Body of pancreas (tissue), 4 donors: ENCODE measurements at regions not wholly inside any gene's neighbourhood (a gene's known extent, or its start where the extent isn't known, plus 50 kb on each side); places are given as distances from the start of the nearest gene placed in this dataset.

Experiments used
- CTCF ChIP-seq, 7 experiments: fragments of 450-650 bp in 4 of 7; fragments of 200-600 bp in 3 of 7; sonication (generic) in 3 of 7; IDR thresholded peaks; one replicate each; pipeline ENCODE4 v1.5.1; 2016 to 2019; ENCODE audit warnings: antibody characterized with exemption in 7 of 7
- POLR2A ChIP-seq, 3 donors: fragments of 450-650 bp; IDR thresholded peaks; one replicate each; pipeline ENCODE4 v1.6.1; 2016; ENCODE audit warnings: antibody characterized with exemption in 3 of 3, mild to moderate bottlenecking in 2 of 3

DNA sequence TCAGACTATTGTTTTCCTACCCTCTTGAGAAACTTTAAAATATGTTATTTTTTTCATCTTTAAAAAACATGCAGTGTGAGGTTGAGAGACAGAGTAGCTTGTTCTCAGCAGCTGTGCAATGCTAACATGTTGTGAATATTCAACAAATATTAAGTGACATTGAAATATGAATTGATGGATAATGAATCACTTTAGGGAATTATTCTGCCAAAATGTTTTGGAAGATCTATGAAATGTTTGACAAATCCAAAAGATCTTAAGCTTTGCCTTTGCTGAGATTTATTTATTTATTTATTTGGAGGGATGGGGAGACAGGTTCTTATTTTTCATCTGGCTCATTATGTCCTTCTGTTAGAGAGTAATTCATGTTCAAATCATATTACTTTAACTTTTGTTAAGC is 680.1 kb upstream of the CXADR start:
- TF ChIP-seq CTCF (IDR thresholded peaks at IDR 0.05) (no peak), POLR2A (IDR thresholded peaks at IDR 0.05) (no peak)
